Kidney (tissue), 13 donors: ENCODE measurements at regions not wholly inside any gene's neighbourhood (a gene's known extent, or its start where the extent isn't known, plus 50 kb on each side); places are given as distances from the start of the nearest gene placed in this dataset.

Experiments used
- DNase-seq, 5 donors: peaks; one replicate each; pipeline ENCODE4 v3.0.0-alpha.2; 2013 to 2020
- FAIRE-seq: peaks from 2 replicates; lab custom pipeline; 2012; peaks lifted over from hg19 to GRCh38; lab: Jason Lieb, UNC
- H3K27ac ChIP-seq, 2 donors: one replicate each; pipeline ENCODE4 v1.7.0; 2013; ENCODE audit warnings: low read depth in 2 of 2, low read length in 2 of 2, inconsistent platforms in 1 of 2
- H3K27me3 ChIP-seq: one replicate; pipeline ENCODE4 v1.7.1; 2013; ENCODE audit warnings: low read length, inconsistent platforms; ENCODE audit not compliant: control insufficient read depth, insufficient read depth
- H3K36me3 ChIP-seq, 3 donors: one replicate each; pipeline versions ENCODE4 v1.7.0 to v1.7.1; 2013; ENCODE audit warnings: low read length in 3 of 3, control low read depth in 1 of 3, inconsistent platforms in 1 of 3; ENCODE audit not compliant: insufficient read depth in 3 of 3, control insufficient read depth in 2 of 3
- H3K4me1 ChIP-seq, 3 donors: one replicate each; pipeline versions ENCODE4 v1.7.0 to v1.7.1; 2013; ENCODE audit warnings: low read length in 3 of 3, inconsistent platforms in 1 of 3, low read depth in 1 of 3; ENCODE audit not compliant: control insufficient read depth in 2 of 3, insufficient read depth in 2 of 3
- H3K4me3 ChIP-seq, 3 donors: one replicate each; pipeline versions ENCODE4 v1.7.0 to v1.8.1; 2013; ENCODE audit warnings: low read length in 3 of 3, control low read depth in 1 of 3, inconsistent platforms in 1 of 3
- H3K9ac ChIP-seq, 3 donors: one replicate each; pipeline versions ENCODE4 v1.7.0 to v1.7.1; 2013; ENCODE audit warnings: low read length in 3 of 3, control low read depth in 1 of 3, inconsistent platforms in 1 of 3
- H3K9me3 ChIP-seq, 3 donors: one replicate each; pipeline versions ENCODE4 v1.7.0 to v1.7.1; 2013; ENCODE audit warnings: low read length in 3 of 3, control low read depth in 1 of 3, inconsistent platforms in 1 of 3; ENCODE audit not compliant: control insufficient read depth in 2 of 3, insufficient read depth in 1 of 3
- intact Hi-C: fragments of 100-400 bp; cut with DNase I; formaldehyde crosslinking; loops from one replicate; pipeline ENCODE4 v1.11.1; 2022
- TF ChIP-seq, protein P1 (sequence below): IDR thresholded peaks from 3 replicates; pipeline ENCODE4 v1.5.1; 2012; ENCODE audit warnings: mild to moderate bottlenecking, moderate library complexity, borderline replicate concordance; ENCODE audit not compliant: insufficient read depth; ENCODE audit errors: extremely low read depth
- donor health status: control.
- donor health status: control.
- donor health status: control.
- donor health status: control.
- donor health status: control.
- donor health status: DM: yes; HTN: yes; CAD: no.
- donor health status: Normal renal cell carcinoma (clear cell type).

- Histone ChIP-seq H3K9me3 (no peaks in the 10 kb centered on the region), H3K36me3 (no peaks in the 10 kb centered on the region), H3K9ac (no peak overlapping the region), H3K27me3 (no peaks in the 10 kb centered on the region), H3K4me1 (no peaks in the 10 kb centered on the region), H3K27ac (no peak overlapping the region), H3K4me3 (no peak overlapping the region)
- intact Hi-C loops = no loop called here
- FAIRE-seq (no peak), DNase-seq (no peak)
- TF ChIP-seq, protein P1, sequence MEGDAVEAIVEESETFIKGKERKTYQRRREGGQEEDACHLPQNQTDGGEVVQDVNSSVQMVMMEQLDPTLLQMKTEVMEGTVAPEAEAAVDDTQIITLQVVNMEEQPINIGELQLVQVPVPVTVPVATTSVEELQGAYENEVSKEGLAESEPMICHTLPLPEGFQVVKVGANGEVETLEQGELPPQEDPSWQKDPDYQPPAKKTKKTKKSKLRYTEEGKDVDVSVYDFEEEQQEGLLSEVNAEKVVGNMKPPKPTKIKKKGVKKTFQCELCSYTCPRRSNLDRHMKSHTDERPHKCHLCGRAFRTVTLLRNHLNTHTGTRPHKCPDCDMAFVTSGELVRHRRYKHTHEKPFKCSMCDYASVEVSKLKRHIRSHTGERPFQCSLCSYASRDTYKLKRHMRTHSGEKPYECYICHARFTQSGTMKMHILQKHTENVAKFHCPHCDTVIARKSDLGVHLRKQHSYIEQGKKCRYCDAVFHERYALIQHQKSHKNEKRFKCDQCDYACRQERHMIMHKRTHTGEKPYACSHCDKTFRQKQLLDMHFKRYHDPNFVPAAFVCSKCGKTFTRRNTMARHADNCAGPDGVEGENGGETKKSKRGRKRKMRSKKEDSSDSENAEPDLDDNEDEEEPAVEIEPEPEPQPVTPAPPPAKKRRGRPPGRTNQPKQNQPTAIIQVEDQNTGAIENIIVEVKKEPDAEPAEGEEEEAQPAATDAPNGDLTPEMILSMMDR = no peak
These were observed 326.5 kb upstream of the KLHL29 start for GRCh38 chr2:23058435-23058834.

DNA sequence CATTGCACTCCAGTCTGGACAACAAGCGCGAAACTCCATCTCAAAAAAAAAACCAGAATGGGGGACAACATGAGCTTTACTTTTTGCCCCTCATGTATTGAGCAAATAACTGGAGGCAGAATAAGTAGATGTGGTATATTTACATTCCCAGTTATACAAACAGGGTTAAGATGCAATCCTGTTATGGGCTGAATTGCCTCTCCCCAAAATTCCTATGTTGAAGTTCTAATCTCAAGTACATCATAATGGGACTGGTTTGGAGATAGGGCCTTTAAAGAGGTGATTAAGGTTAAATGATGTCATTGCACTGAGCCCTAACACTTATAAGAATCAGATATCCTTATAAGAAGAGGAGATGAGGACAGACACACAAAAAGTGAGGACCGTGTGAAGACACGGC is 319.8 kb upstream of the KLHL29 start:
- Histone ChIP-seq H3K4me3 (no peak overlapping the region), H3K36me3 (no peaks in the 10 kb centered on the region), H3K27ac (no peak overlapping the region), H3K9ac (no peak overlapping the region), H3K4me1 (peaks cover 0 to 3% (median under 1%) of the 10 kb centered on the region in 3 donors), H3K27me3 (no peaks in the 10 kb centered on the region), H3K9me3 (no peaks in the 10 kb centered on the region)
- no peak for FAIRE-seq
- TF ChIP-seq, protein P1 = no peak
- DNase-seq = no peak
- intact Hi-C loops = no loop called here

GRCh38 chr2:23065936-23066335 is 319.0 kb upstream of the KLHL29 start:
- Histone ChIP-seq H3K27ac (no peak overlapping the region), H3K36me3 (no peaks in the 10 kb centered on the region), H3K4me3 (no peak overlapping the region), H3K9ac (no peak overlapping the region), H3K4me1 (peaks cover 0 to 8% (median 3%) of the 10 kb centered on the region in 3 donors), H3K9me3 (no peaks in the 10 kb centered on the region), H3K27me3 (no peaks in the 10 kb centered on the region)
- FAIRE-seq = no peak
- intact Hi-C loops = no loop called here
- DNase-seq = no peak
- TF ChIP-seq, protein P1 = no peak

- FAIRE-seq = no peak
- H3K27me3 ChIP-seq = no peaks in the 10 kb centered on the region
- no peaks in the 10 kb centered on the region for H3K36me3 ChIP-seq
- H3K9me3 ChIP-seq = no peaks in the 10 kb centered on the region
- no peak overlapping the region for H3K9ac ChIP-seq
- peaks cover 0 to 11% (median 3%) of the 10 kb centered on the region in 3 donors for H3K4me1 ChIP-seq
- no peak overlapping the region for H3K27ac ChIP-seq
- H3K4me3 ChIP-seq = no peak overlapping the region
- DNase-seq = no peak
- TF ChIP-seq, protein P1 = no peak
- intact Hi-C loops = no loop called here
These were observed 318.3 kb upstream of the KLHL29 start for GRCh38 chr2:23066686-23067085.
